HCT116 (cell line): ENCODE measurements at regions not wholly inside any gene's neighbourhood (a gene's known extent, or its start where the extent isn't known, plus 50 kb on each side); places are given as distances from the start of the nearest gene placed in this dataset.

ENCODE experiments used
- ATAC-seq: fragments of 200-7000 bp; cut with Tn5 transposase; 2 replicates; pipeline ENCODE4 v1.9.1; 2020; ENCODE audit warnings: mild to moderate bottlenecking, moderate library complexity
- BruUV-seq: library from RNA; stranded (reverse); fragments of 400-500 nt; replicated peaks from 2 replicates; lab custom pipeline; 2021; lab: Mats Ljungman, UMichigan
- CTCF ChIA-PET: fragments of 300-600 bp; sonication (Branson Sonifier 250); formaldehyde crosslinking; loops from one replicate; lab custom pipeline; 2021; ENCODE audit warnings: antibody characterized with exemption; lab: Charles Lee
- POLR2A ChIA-PET: fragments of 300-600, 350-600 bp; sonication (Branson Sonifier 250); formaldehyde crosslinking; loops from one replicate; lab custom pipeline; 2021; ENCODE audit warnings: antibody characterized with exemption; lab: Charles Lee
- RAD21 ChIA-PET, 2 experiments: fragments of 300-600 bp; sonication (Branson Sonifier 250); formaldehyde crosslinking; loops; one replicate each; lab custom pipeline; 2023; ENCODE audit warnings: low total read pairs in 2 of 2; ENCODE audit not compliant: uncharacterized antibody in 2 of 2, unreplicated experiment in 2 of 2, low non-redundant PET in 1 of 2; lab: Charles Lee
- DNase-seq: peaks from one replicate; pipeline ENCODE4 v3.0.0-alpha.2; 2010; ENCODE audit warnings: low read depth, low spot score
- H2AFZ ChIP-seq: fragments of 200-600 bp; shearing (Covaris generic), sonication (generic); 2 replicates; pipeline ENCODE4 v1.6.1; 2017; ENCODE audit warnings: low read depth, mixed run types, mixed read lengths, antibody characterized with exemption, low read length; ENCODE audit not compliant: poor library complexity, severe bottlenecking
- H3K27ac ChIP-seq: 2 replicates; pipeline ENCODE4 v1.5.1; 2012; ENCODE audit warnings: low read depth, low read length
- H3K27me3 ChIP-seq: fragments of 200-600 bp; sonication (generic); 2 replicates; pipeline ENCODE4 v1.6.1; 2016; ENCODE audit warnings: mixed run types, low read length, mixed read lengths; ENCODE audit not compliant: insufficient read depth
- H3K36me3 ChIP-seq, 2 experiments: fragments of 200-500 bp in 1 of 2; fragments of 200-600 bp in 1 of 2; sonication (Bioruptor generic) in 1 of 2; sonication (generic) in 1 of 2; 2 replicates each; pipeline versions ENCODE4 v1.5.1 to v1.6.1; 2014 to 2016; ENCODE audit warnings: low read length in 2 of 2, inconsistent platforms in 1 of 2, mixed read lengths in 1 of 2, mixed run types in 1 of 2; ENCODE audit not compliant: insufficient read depth in 2 of 2, control insufficient read depth in 1 of 2
- H3K4me1 ChIP-seq, 2 experiments: fragments of 200-600 bp in 1 of 2; sonication (generic) in 1 of 2; 2 replicates each; pipeline versions ENCODE4 v1.5.1 to v1.6.1; 2012 to 2017; ENCODE audit warnings: low read length in 2 of 2, inconsistent platforms in 1 of 2, mild to moderate bottlenecking in 1 of 2, mixed read lengths in 1 of 2, mixed run types in 1 of 2, moderate library complexity in 1 of 2; ENCODE audit not compliant: insufficient read depth in 2 of 2, control insufficient read depth in 1 of 2
- H3K4me2 ChIP-seq: fragments of 200-600 bp; sonication (generic); 2 replicates; pipeline ENCODE4 v1.6.1; 2017; ENCODE audit warnings: mixed run types, low read length, mixed read lengths
- H3K4me3 ChIP-seq, 2 experiments: fragments of 200-600 bp in 1 of 2; sonication (generic) in 1 of 2; replicated peaks in 1 of 2; 2 replicates each; pipeline ENCODE4 v1.5.1; 2011 to 2016; ENCODE audit warnings: low read length in 2 of 2, control low read depth in 1 of 2, low read depth in 1 of 2, mild to moderate bottlenecking in 1 of 2, mixed read lengths in 1 of 2, mixed run types in 1 of 2
- H3K79me2 ChIP-seq: fragments of 200-600 bp; sonication (generic); 2 replicates; pipeline ENCODE4 v1.6.1; 2017; ENCODE audit warnings: mild to moderate bottlenecking, mixed run types, low read length, moderate library complexity, mixed read lengths; ENCODE audit not compliant: insufficient read depth
- H3K9ac ChIP-seq: fragments of 200-600 bp; sonication (generic); 2 replicates; pipeline ENCODE4 v1.6.1; 2016; ENCODE audit warnings: low read length, mixed read lengths
- H3K9me2 ChIP-seq: fragments of 200-600 bp; sonication (generic), shearing (Covaris generic); 2 replicates; pipeline ENCODE4 v1.6.1; 2017; ENCODE audit warnings: mixed run types, mild to moderate bottlenecking, moderate library complexity; ENCODE audit not compliant: insufficient read depth
- H3K9me3 ChIP-seq, 2 experiments: fragments of 200-500 bp in 1 of 2; fragments of 200-600 bp in 1 of 2; sonication (Bioruptor generic) in 1 of 2; sonication (generic) in 1 of 2; 2 replicates each; pipeline ENCODE4 v1.6.1; 2014 to 2017; ENCODE audit warnings: low read length in 2 of 2, mixed read lengths in 2 of 2, inconsistent platforms in 1 of 2, low read depth in 1 of 2, mild to moderate bottlenecking in 1 of 2, mixed run types in 1 of 2, moderate library complexity in 1 of 2; ENCODE audit not compliant: control insufficient read depth in 1 of 2, insufficient read depth in 1 of 2
- H4K20me1 ChIP-seq: fragments of 200-600 bp; sonication (generic), shearing (Covaris generic); 2 replicates; pipeline ENCODE4 v1.6.1; 2017; ENCODE audit warnings: mixed run types, mild to moderate bottlenecking, moderate library complexity; ENCODE audit not compliant: insufficient read depth
- ATF3 ChIP-seq: IDR thresholded peaks from 2 replicates; pipeline ENCODE4 v1.6.1; 2012
- CBX3 ChIP-seq: IDR thresholded peaks from 2 replicates; pipeline ENCODE4 v1.6.1; 2012; ENCODE audit warnings: low read depth
- CEBPB ChIP-seq: IDR thresholded peaks from 2 replicates; pipeline ENCODE4 v1.6.1; 2012; ENCODE audit warnings: low read depth
- EGR1 ChIP-seq: IDR thresholded peaks from 2 replicates; pipeline ENCODE4 v1.6.1; 2012; ENCODE audit warnings: low read depth
- EZH2 ChIP-seq: fragments of 200-600 bp; sonication (generic); IDR thresholded peaks from 2 replicates; pipeline ENCODE4 v1.6.1; 2017; ENCODE audit warnings: antibody characterized with exemption, mixed run types
- EZH2phosphoT487 ChIP-seq: fragments of 200-600 bp; IDR thresholded peaks from 2 replicates; pipeline ENCODE4 v1.6.1; 2018; ENCODE audit warnings: antibody characterized with exemption, borderline replicate concordance
- FOSL1 ChIP-seq: IDR thresholded peaks from 2 replicates; pipeline ENCODE4 v1.6.1; 2012; ENCODE audit warnings: low read depth
- JUND ChIP-seq: IDR thresholded peaks from 2 replicates; pipeline ENCODE4 v1.6.1; 2012
- POLR2AphosphoS5 ChIP-seq: IDR thresholded peaks from 2 replicates; pipeline ENCODE4 v1.6.1; 2011; ENCODE audit warnings: mild to moderate bottlenecking, low read depth, low read length, moderate library complexity
- RAD21 ChIP-seq: IDR thresholded peaks from 2 replicates; pipeline ENCODE4 v1.6.1; 2012; ENCODE audit warnings: low read depth, mild to moderate bottlenecking
- SP1 ChIP-seq: IDR thresholded peaks from 2 replicates; pipeline ENCODE4 v1.6.1; 2012; ENCODE audit warnings: low read depth
- SRF ChIP-seq: IDR thresholded peaks from 2 replicates; pipeline ENCODE4 v1.6.1; 2012; ENCODE audit warnings: low read depth
- TCF7L2 ChIP-seq: IDR thresholded peaks from 2 replicates; pipeline ENCODE4 v1.7.0; 2011; ENCODE audit warnings: borderline replicate concordance, inconsistent platforms; ENCODE audit not compliant: insufficient read depth, insufficient read length; ENCODE audit errors: extremely low read depth
- ZBTB33 ChIP-seq: IDR thresholded peaks from 2 replicates; pipeline ENCODE4 v1.6.1; 2011; ENCODE audit warnings: mild to moderate bottlenecking, low read length, moderate library complexity; ENCODE audit not compliant: insufficient replicate concordance; ENCODE audit errors: extremely low read depth
- ZFX ChIP-seq: fragments of 450-650 bp; IDR thresholded peaks from 2 replicates; pipeline ENCODE4 v1.6.1; 2017
- ZNF274 ChIP-seq: fragments of 200-500 bp; sonication (Bioruptor generic); IDR thresholded peaks from 2 replicates; pipeline ENCODE4 v1.6.1; 2014; ENCODE audit warnings: mild to moderate bottlenecking, low read depth, low read length, inconsistent platforms
- intact Hi-C: fragments of 100-400 bp; cut with micrococcal nuclease; formaldehyde crosslinking; loops from 2 replicates; pipeline ENCODE4 v1.10.0; 2022
- TF ChIP-seq, protein P1 (sequence below): IDR thresholded peaks from 2 replicates; pipeline ENCODE4 v1.6.1; 2012; ENCODE audit warnings: low read depth
- TF ChIP-seq, protein P2 (sequence below): IDR thresholded peaks from 2 replicates; pipeline ENCODE4 v1.6.1; 2012
- TF ChIP-seq, protein P3 (sequence below), 3 experiments: fragments of 200-600 bp in 1 of 3; sonication (generic) in 1 of 3; IDR thresholded peaks in 2 of 3; conservative IDR thresholded peaks in 1 of 3; 2 replicates each; pipeline ENCODE4 v1.5.1; 2012 to 2017; ENCODE audit warnings: low read depth in 2 of 3, low read length in 2 of 3, antibody characterized with exemption in 1 of 3, borderline replicate concordance in 1 of 3, control low read depth in 1 of 3, mild to moderate bottlenecking in 1 of 3, mixed read lengths in 1 of 3, mixed run types in 1 of 3, moderate library complexity in 1 of 3; ENCODE audit not compliant: insufficient read depth in 1 of 3

- Histone ChIP-seq H2AFZ (no peak overlapping the region), H3K36me3 (no peaks in the 10 kb centered on the region), H3K9me2 (no peaks in the 10 kb centered on the region), H3K27ac (no peak overlapping the region), H3K9me3 (no peaks in the 10 kb centered on the region), H4K20me1 (no peaks in the 10 kb centered on the region), H3K27me3 (no peaks in the 10 kb centered on the region), H3K9ac (no peak overlapping the region), H3K4me1 (no peaks in the 10 kb centered on the region), H3K4me3 (no peak overlapping the region), H3K79me2 (no peaks in the 10 kb centered on the region), H3K4me2 (no peak overlapping the region)
- POLR2A ChIA-PET: no interaction called here
- RAD21 ChIA-PET: no interaction called here
- ATAC-seq (no peak), DNase-seq (no peak)
- BruUV-seq: no TSS peak
- TF ChIP-seq SP1: no peak
- no peak for TF ChIP-seq ZFX
- TF ChIP-seq EZH2phosphoT487: no peak
- no peak for TF ChIP-seq FOSL1
- TF ChIP-seq RAD21: no peak
- TF ChIP-seq EGR1: no peak
- no peak for TF ChIP-seq ZBTB33
- no peak for TF ChIP-seq CBX3
- TF ChIP-seq EZH2: no peak
- TF ChIP-seq, protein P1, sequence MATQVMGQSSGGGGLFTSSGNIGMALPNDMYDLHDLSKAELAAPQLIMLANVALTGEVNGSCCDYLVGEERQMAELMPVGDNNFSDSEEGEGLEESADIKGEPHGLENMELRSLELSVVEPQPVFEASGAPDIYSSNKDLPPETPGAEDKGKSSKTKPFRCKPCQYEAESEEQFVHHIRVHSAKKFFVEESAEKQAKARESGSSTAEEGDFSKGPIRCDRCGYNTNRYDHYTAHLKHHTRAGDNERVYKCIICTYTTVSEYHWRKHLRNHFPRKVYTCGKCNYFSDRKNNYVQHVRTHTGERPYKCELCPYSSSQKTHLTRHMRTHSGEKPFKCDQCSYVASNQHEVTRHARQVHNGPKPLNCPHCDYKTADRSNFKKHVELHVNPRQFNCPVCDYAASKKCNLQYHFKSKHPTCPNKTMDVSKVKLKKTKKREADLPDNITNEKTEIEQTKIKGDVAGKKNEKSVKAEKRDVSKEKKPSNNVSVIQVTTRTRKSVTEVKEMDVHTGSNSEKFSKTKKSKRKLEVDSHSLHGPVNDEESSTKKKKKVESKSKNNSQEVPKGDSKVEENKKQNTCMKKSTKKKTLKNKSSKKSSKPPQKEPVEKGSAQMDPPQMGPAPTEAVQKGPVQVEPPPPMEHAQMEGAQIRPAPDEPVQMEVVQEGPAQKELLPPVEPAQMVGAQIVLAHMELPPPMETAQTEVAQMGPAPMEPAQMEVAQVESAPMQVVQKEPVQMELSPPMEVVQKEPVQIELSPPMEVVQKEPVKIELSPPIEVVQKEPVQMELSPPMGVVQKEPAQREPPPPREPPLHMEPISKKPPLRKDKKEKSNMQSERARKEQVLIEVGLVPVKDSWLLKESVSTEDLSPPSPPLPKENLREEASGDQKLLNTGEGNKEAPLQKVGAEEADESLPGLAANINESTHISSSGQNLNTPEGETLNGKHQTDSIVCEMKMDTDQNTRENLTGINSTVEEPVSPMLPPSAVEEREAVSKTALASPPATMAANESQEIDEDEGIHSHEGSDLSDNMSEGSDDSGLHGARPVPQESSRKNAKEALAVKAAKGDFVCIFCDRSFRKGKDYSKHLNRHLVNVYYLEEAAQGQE: no peak
- TF ChIP-seq JUND: no peak
- no peak for TF ChIP-seq CEBPB
- TF ChIP-seq, protein P2, sequence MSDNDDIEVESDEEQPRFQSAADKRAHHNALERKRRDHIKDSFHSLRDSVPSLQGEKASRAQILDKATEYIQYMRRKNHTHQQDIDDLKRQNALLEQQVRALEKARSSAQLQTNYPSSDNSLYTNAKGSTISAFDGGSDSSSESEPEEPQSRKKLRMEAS: no peak
- TF ChIP-seq ZNF274: no peak
- no peak for TF ChIP-seq SRF
- no peak for TF ChIP-seq TCF7L2
- TF ChIP-seq, protein P3, sequence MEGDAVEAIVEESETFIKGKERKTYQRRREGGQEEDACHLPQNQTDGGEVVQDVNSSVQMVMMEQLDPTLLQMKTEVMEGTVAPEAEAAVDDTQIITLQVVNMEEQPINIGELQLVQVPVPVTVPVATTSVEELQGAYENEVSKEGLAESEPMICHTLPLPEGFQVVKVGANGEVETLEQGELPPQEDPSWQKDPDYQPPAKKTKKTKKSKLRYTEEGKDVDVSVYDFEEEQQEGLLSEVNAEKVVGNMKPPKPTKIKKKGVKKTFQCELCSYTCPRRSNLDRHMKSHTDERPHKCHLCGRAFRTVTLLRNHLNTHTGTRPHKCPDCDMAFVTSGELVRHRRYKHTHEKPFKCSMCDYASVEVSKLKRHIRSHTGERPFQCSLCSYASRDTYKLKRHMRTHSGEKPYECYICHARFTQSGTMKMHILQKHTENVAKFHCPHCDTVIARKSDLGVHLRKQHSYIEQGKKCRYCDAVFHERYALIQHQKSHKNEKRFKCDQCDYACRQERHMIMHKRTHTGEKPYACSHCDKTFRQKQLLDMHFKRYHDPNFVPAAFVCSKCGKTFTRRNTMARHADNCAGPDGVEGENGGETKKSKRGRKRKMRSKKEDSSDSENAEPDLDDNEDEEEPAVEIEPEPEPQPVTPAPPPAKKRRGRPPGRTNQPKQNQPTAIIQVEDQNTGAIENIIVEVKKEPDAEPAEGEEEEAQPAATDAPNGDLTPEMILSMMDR (IDR thresholded peaks at IDR 0.05 in 2 of 3, conservative IDR thresholded peaks at IDR 0.05 in 1 of 3; ENCODE audit: borderline replicate concordance in 1 of 3, insufficient read depth in 1 of 3, low read depth in 2 of 3, low read length in 2 of 3): no peak
- no peak for TF ChIP-seq POLR2AphosphoS5
- no peak for TF ChIP-seq ATF3
- intact Hi-C loops: no loop called here
- CTCF ChIA-PET: no interaction called here
Measured at GRCh38 chr4:149045731-149046130, 603.5 kb upstream of the NR3C2 start.
